ENCODE measurements at regions not wholly inside any gene's neighbourhood (a gene's known extent, or its start where the extent isn't known, plus 50 kb on each side); places are given as distances from the start of the nearest gene placed in this dataset.

DNA sequence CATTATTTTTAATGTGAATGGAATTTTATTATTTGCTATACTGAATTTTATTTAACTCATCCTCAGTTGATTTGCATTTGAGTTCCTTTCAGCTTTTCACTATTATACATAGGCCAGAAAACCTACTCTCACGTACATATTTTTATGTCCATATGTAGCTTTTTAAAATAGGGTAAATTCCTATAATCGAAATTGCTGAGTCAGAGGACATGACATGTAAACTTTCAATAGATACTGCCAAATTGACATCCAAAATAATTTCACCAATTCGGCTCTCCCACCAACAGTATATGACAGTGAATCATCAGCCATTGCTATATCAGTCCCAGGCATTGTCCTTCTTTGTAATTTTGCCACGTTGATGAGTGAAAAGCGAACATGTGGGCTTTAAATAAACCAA lies 222.5 kb downstream of the SQOR start:
- TF ChIP-seq TEAD4 (CRISPR knock-in tag; IDR thresholded peaks at IDR 0.05) (no peak), GABPB1 (CRISPR knock-in tag; IDR thresholded peaks at IDR 0.05) (no peak), FOXJ3 (CRISPR knock-in tag; IDR thresholded peaks at IDR 0.05; ENCODE audit: borderline replicate concordance) (no peak), ZBTB21 (CRISPR knock-in tag; IDR thresholded peaks at IDR 0.05; ENCODE audit: borderline replicate concordance) (no peak), TEAD1 (CRISPR knock-in tag; IDR thresholded peaks at IDR 0.05) (no peak), TP53 (CRISPR knock-in tag; IDR thresholded peaks at IDR 0.05) (no peak), SP1 (CRISPR knock-in tag; conservative IDR thresholded peaks at IDR 0.05) (no peak), FOXK1 (CRISPR knock-in tag; IDR thresholded peaks at IDR 0.05) (no peak)
- TF ChIP-seq, protein P1, sequence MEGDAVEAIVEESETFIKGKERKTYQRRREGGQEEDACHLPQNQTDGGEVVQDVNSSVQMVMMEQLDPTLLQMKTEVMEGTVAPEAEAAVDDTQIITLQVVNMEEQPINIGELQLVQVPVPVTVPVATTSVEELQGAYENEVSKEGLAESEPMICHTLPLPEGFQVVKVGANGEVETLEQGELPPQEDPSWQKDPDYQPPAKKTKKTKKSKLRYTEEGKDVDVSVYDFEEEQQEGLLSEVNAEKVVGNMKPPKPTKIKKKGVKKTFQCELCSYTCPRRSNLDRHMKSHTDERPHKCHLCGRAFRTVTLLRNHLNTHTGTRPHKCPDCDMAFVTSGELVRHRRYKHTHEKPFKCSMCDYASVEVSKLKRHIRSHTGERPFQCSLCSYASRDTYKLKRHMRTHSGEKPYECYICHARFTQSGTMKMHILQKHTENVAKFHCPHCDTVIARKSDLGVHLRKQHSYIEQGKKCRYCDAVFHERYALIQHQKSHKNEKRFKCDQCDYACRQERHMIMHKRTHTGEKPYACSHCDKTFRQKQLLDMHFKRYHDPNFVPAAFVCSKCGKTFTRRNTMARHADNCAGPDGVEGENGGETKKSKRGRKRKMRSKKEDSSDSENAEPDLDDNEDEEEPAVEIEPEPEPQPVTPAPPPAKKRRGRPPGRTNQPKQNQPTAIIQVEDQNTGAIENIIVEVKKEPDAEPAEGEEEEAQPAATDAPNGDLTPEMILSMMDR (IDR thresholded peaks at IDR 0.05): no peak
- TF ChIP-seq, protein P2, sequence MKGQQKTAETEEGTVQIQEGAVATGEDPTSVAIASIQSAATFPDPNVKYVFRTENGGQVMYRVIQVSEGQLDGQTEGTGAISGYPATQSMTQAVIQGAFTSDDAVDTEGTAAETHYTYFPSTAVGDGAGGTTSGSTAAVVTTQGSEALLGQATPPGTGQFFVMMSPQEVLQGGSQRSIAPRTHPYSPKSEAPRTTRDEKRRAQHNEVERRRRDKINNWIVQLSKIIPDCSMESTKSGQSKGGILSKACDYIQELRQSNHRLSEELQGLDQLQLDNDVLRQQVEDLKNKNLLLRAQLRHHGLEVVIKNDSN (CRISPR knock-in tag; IDR thresholded peaks at IDR 0.05): no peak
- TF ChIP-seq, protein P3, sequence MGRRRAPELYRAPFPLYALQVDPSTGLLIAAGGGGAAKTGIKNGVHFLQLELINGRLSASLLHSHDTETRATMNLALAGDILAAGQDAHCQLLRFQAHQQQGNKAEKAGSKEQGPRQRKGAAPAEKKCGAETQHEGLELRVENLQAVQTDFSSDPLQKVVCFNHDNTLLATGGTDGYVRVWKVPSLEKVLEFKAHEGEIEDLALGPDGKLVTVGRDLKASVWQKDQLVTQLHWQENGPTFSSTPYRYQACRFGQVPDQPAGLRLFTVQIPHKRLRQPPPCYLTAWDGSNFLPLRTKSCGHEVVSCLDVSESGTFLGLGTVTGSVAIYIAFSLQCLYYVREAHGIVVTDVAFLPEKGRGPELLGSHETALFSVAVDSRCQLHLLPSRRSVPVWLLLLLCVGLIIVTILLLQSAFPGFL (CRISPR knock-in tag; IDR thresholded peaks at IDR 0.05; ENCODE audit: borderline replicate concordance): no peak
- TF ChIP-seq, protein P4, sequence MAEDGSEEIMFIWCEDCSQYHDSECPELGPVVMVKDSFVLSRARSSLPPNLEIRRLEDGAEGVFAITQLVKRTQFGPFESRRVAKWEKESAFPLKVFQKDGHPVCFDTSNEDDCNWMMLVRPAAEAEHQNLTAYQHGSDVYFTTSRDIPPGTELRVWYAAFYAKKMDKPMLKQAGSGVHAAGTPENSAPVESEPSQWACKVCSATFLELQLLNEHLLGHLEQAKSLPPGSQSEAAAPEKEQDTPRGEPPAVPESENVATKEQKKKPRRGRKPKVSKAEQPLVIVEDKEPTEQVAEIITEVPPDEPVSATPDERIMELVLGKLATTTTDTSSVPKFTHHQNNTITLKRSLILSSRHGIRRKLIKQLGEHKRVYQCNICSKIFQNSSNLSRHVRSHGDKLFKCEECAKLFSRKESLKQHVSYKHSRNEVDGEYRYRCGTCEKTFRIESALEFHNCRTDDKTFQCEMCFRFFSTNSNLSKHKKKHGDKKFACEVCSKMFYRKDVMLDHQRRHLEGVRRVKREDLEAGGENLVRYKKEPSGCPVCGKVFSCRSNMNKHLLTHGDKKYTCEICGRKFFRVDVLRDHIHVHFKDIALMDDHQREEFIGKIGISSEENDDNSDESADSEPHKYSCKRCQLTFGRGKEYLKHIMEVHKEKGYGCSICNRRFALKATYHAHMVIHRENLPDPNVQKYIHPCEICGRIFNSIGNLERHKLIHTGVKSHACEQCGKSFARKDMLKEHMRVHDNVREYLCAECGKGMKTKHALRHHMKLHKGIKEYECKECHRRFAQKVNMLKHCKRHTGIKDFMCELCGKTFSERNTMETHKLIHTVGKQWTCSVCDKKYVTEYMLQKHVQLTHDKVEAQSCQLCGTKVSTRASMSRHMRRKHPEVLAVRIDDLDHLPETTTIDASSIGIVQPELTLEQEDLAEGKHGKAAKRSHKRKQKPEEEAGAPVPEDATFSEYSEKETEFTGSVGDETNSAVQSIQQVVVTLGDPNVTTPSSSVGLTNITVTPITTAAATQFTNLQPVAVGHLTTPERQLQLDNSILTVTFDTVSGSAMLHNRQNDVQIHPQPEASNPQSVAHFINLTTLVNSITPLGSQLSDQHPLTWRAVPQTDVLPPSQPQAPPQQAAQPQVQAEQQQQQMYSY (CRISPR knock-in tag; IDR thresholded peaks at IDR 0.05): no peak
- TF ChIP-seq, protein P5, sequence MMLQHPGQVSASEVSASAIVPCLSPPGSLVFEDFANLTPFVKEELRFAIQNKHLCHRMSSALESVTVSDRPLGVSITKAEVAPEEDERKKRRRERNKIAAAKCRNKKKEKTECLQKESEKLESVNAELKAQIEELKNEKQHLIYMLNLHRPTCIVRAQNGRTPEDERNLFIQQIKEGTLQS (CRISPR knock-in tag; conservative IDR thresholded peaks at IDR 0.05): no peak
- TF ChIP-seq, protein P6, sequence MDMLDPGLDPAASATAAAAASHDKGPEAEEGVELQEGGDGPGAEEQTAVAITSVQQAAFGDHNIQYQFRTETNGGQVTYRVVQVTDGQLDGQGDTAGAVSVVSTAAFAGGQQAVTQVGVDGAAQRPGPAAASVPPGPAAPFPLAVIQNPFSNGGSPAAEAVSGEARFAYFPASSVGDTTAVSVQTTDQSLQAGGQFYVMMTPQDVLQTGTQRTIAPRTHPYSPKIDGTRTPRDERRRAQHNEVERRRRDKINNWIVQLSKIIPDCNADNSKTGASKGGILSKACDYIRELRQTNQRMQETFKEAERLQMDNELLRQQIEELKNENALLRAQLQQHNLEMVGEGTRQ (CRISPR knock-in tag; IDR thresholded peaks at IDR 0.05): no peak

All from WTC11 (cell line).